ENCODE measurements at regions not wholly inside any gene's neighbourhood (a gene's known extent, or its start where the extent isn't known, plus 50 kb on each side); places are given as distances from the start of the nearest gene placed in this dataset.

GRCh38 chr15:100781961-100782530 lies 97.6 kb upstream of the ALDH1A3 start:
- no peak for TF ChIP-seq CREB1 (CRISPR knock-in tag; IDR thresholded peaks at IDR 0.05; ENCODE audit: low read depth)
- no peak for TF ChIP-seq CTCF (conservative IDR thresholded peaks at IDR 0.05; ENCODE audit: low read depth in 2 of 2)
- TF ChIP-seq REST (IDR thresholded peaks at IDR 0.05; ENCODE audit: unreplicated experiment): no peak
- no peak for TF ChIP-seq POLR2AphosphoS5 (IDR thresholded peaks at IDR 0.05; ENCODE audit: low read depth)
- TF ChIP-seq EZH2phosphoT487 (IDR thresholded peaks at IDR 0.05; ENCODE audit: unreplicated experiment): no peak
- TF ChIP-seq EZH2 (IDR thresholded peaks at IDR 0.05; ENCODE audit: low read depth, unreplicated experiment): no peak
- TF ChIP-seq ETS1 (IDR thresholded peaks at IDR 0.05): no peak
- no peak for TF ChIP-seq JUNB (IDR thresholded peaks at IDR 0.05; ENCODE audit: unreplicated experiment)
- TF ChIP-seq ZNF331 (CRISPR knock-in tag; IDR thresholded peaks at IDR 0.05; ENCODE audit: low read depth): no peak

Measured in GM23338 (cell line).